BLaER1 (cell line): ENCODE measurements at regions not wholly inside any gene's neighbourhood (a gene's known extent, or its start where the extent isn't known, plus 50 kb on each side); places are given as distances from the start of the nearest gene placed in this dataset.
A peak's percentile ranks its signal among the peaks of the same experiment; 100 is the strongest.

ENCODE experiments used
- H3K27ac ChIP-seq: shearing (Covaris generic); formaldehyde crosslinking; 2 replicates; pipeline ENCODE4 v1.8.1; 2022
- H3K27me3 ChIP-seq: shearing (Covaris generic); formaldehyde crosslinking; 2 replicates; pipeline ENCODE4 v1.8.1; 2022
- H3K36me3 ChIP-seq: shearing (Covaris generic); formaldehyde crosslinking; 2 replicates; pipeline ENCODE4 v1.8.1; 2022
- H3K4me1 ChIP-seq: shearing (Covaris generic); formaldehyde crosslinking; 2 replicates; pipeline ENCODE4 v1.8.1; 2022
- H3K4me2 ChIP-seq: shearing (Covaris generic); formaldehyde crosslinking; 2 replicates; pipeline ENCODE4 v1.8.1; 2022
- H3K4me3 ChIP-seq: shearing (Covaris generic); formaldehyde crosslinking; 2 replicates; pipeline ENCODE4 v1.8.1; 2022
- H3K9ac ChIP-seq: shearing (Covaris generic); formaldehyde crosslinking; 2 replicates; pipeline ENCODE4 v1.8.1; 2022
- H3K9me3 ChIP-seq: shearing (Covaris generic); formaldehyde crosslinking; 2 replicates; pipeline ENCODE4 v1.8.1; 2022
- H4K20me1 ChIP-seq: shearing (Covaris generic); formaldehyde crosslinking; 2 replicates; pipeline ENCODE4 v1.8.1; 2022
- Cebpa-rat ChIP-seq: shearing (Covaris generic); IDR thresholded peaks from 2 replicates; pipeline ENCODE4 v1.8.1; 2022

DNA sequence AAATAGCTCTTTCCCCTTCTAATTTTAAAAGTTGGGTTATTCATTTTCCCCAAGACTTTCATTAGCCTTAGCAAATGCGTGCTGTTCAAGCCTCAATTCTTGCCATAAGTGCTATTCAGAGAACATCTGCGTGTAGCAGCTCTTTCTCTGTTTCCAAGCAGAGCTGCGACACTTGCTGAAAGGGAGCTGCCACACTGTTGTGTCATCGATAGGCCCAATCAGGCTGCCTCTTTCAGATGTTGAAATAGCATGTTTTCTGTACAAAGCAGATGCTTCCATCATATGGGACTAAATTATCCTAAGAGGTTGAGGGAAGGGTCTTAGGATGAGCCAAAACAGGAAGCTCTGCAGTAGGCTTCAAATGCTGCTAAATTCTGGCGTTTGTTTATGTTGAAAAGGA, 220.9 kb upstream of the CDC14C start:
- H3K36me3 ChIP-seq = no peaks in the 10 kb centered on the region
- no peaks in the 10 kb centered on the region for H4K20me1 ChIP-seq
- H3K9me3 ChIP-seq = no peaks in the 10 kb centered on the region
- H3K4me2 ChIP-seq = no peak overlapping the region
- no peak overlapping the region for H3K27ac ChIP-seq
- peaks cover under 1% of the 10 kb centered on the region; the same call in 1 of the 2 replicates for H3K4me1 ChIP-seq
- TF ChIP-seq Cebpa-rat = no peak
- H3K4me3 ChIP-seq = no peak overlapping the region
- H3K27me3 ChIP-seq = no peaks in the 10 kb centered on the region
- H3K9ac ChIP-seq = no peak overlapping the region

DNA sequence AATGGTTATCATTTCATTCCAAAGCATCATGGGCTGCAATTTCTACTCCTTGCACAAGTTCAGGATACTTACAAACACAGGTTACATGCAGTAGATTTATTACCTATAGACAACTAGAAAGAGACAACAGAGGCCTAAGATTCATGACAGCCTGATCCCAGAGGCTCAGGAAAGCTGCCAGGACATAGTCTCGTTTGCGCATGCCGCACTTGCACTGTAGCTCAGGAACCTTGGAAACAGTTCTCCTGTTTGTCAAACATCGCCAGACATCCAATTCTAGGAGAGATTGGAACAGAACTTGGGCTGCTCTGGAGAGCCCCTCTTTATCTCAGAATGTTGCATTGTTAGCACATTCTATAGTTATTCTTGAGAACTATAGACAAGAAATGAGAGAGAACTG, 216.2 kb upstream of the CDC14C start:
- TF ChIP-seq Cebpa-rat = no peak
- Histone ChIP-seq H3K4me3 (no peak overlapping the region), H3K27ac (no peak overlapping the region), H3K4me2 (no peak overlapping the region), H3K27me3 (no peaks in the 10 kb centered on the region), H3K9ac (no peak overlapping the region), H4K20me1 (no peaks in the 10 kb centered on the region), H3K4me1 (peaks cover 7% of the 10 kb centered on the region), H3K9me3 (no peaks in the 10 kb centered on the region), H3K36me3 (no peaks in the 10 kb centered on the region)

DNA sequence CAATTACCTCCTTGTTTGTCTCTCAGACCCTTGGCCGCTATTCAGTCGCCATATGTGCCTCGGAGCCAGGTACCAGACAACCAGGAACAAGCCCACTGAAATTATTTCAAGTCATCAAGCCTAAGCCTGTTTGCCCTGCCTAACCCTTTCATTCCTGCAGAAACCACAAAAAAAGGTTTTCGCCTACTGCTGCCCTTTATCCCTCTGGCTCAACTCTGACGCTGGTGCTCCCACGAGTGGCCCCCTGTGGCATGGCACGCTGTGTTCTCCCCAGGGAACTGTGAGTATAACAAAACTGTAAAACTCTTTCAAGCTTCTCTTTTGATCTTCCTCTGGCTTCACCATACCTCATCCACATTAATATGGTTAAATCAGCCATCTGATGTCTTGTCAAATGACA, 215.7 kb upstream of the CDC14C start:
- H3K27me3 ChIP-seq = no peaks in the 10 kb centered on the region
- no peak overlapping the region for H3K27ac ChIP-seq
- H3K9ac ChIP-seq = no peak overlapping the region
- no peaks in the 10 kb centered on the region for H3K9me3 ChIP-seq
- no peaks in the 10 kb centered on the region for H4K20me1 ChIP-seq
- H3K4me2 ChIP-seq = 0 out of 2 replicates have a peak overlapping the region, but pooled peaks have one; percentile 3
- H3K4me1 ChIP-seq = peaks cover 7% of the 10 kb centered on the region
- no peak for TF ChIP-seq Cebpa-rat
- H3K36me3 ChIP-seq = no peaks in the 10 kb centered on the region
- H3K4me3 ChIP-seq = no peak overlapping the region

DNA sequence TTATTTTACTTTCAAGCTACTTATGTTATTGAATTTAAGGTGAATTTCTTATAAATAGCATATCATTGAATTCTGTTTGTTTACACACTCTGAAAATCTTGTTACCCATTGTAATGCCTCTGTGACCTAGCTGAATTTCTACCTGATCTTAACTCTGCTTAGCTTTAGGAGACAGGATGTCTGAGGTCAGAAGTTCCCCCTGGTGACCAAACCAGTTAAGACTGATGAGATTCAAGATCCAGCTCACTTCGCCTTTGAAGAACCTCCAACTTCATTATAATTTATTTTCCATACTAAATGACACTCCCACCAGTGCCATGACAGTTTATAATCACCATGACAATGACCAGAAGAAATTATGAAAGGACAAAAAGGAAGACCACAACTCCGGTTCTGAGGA, 213.4 kb upstream of the CDC14C start:
- no peak for TF ChIP-seq Cebpa-rat
- Histone ChIP-seq H3K4me3 (no peak overlapping the region), H3K27ac (no peak overlapping the region), H3K4me1 (peaks cover 7% of the 10 kb centered on the region), H3K27me3 (no peaks in the 10 kb centered on the region), H4K20me1 (no peaks in the 10 kb centered on the region), H3K9me3 (no peaks in the 10 kb centered on the region), H3K36me3 (no peaks in the 10 kb centered on the region), H3K4me2 (no peak overlapping the region), H3K9ac (no peak overlapping the region)

DNA sequence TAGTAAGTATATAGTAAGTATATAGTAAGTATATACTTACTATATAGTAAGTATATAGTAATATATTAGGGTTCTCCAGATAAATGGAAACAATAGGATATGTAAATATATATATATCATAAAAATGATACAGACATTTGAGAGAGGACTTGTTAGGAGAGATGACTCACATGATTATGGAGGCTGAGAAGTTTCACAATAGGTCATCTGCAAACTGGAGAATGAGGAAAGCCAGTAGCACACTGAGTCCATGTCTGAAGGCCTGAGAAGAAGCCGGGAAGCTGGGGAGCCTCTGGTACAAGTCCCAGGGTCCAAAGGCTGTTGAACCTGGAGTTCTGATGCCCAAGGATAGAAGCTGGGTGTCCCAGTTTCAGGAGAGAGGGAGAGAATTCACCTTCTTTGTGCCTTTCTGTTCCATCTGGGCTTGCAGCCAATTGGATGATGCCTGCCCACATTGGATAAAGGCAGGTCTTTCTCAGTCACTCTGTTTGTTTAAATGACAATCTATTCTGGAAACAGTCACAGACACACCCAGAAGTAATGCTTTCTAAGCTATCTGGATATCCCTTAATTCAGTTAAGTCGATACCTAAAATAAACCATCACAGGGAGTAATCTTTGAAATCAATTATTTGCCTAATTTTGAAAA, 205.5 kb upstream of the CDC14C start:
- Histone ChIP-seq H3K36me3 (no peaks in the 10 kb centered on the region), H3K4me3 (no peak overlapping the region), H4K20me1 (no peaks in the 10 kb centered on the region), H3K9me3 (no peaks in the 10 kb centered on the region), H3K4me2 (no peak overlapping the region), H3K27ac (no peak overlapping the region), H3K27me3 (no peaks in the 10 kb centered on the region), H3K9ac (no peak overlapping the region), H3K4me1 (no peaks in the 10 kb centered on the region)
- TF ChIP-seq Cebpa-rat = no peak

DNA sequence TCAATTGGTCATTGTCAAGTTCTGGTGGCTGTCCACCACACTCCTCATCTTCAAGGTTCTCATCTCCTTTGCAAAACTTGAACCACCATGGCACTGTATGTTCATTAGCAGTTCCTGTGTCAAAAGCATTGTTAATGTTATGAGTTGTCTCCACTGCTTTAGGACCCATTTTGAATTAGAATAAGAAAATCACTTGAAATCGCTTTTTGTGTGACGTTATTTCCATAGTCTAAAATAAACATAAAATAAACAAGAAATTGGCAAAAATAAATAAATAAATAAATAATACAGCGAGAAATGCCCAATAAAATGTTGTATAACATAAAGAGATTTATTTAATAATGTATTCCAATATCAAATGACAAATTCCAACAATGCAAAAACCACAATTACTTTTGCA, 195.5 kb upstream of the CDC14C start:
- H3K27ac ChIP-seq = no peak overlapping the region
- TF ChIP-seq Cebpa-rat = no peak
- no peaks in the 10 kb centered on the region for H4K20me1 ChIP-seq

DNA sequence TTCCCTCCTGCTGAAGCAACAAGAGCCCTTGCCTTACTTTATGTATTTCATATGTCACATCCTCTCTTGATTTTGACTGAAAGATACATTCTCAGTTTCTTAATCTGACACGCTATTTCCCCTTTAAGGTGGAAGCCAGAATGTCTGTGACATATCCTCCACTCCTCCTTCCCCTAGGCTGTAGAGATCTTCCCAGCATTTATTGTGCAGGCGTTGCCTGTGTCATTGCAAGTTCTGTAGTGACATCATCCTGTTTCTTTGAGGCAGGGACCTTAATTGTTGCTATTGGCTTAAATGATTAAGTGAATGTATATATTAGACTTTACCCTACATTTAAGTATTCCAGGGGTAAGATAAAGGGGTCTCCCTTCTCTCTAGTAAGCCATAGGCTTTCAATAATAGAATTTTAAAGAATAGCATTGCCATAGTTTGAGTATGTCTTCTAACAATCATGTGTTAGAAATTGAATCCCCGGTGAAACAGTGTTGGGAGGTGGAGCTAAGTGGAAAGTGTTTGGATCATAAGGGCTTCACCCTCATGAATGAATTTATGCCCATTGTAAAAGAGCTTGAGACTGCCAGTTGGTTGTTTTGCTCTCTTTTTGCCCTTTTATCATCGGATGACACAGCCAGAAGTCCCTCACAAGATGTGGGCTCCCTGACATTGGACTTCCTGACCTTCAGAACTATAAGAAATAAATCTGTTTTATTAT, 189.5 kb upstream of the CDC14C start:
- H3K9ac ChIP-seq = no peak overlapping the region
- no peak for TF ChIP-seq Cebpa-rat
- no peak overlapping the region for H3K27ac ChIP-seq
- H3K27me3 ChIP-seq = no peaks in the 10 kb centered on the region
- no peak overlapping the region for H3K4me3 ChIP-seq
- H3K4me2 ChIP-seq = no peak overlapping the region
- no peaks in the 10 kb centered on the region for H4K20me1 ChIP-seq
- no peaks in the 10 kb centered on the region for H3K4me1 ChIP-seq
- H3K36me3 ChIP-seq = no peaks in the 10 kb centered on the region
- peaks cover 25% of the 10 kb centered on the region for H3K9me3 ChIP-seq

More for the DNA sequence above, 195.5 kb upstream of the CDC14C start:
- no peak overlapping the region for H3K9ac ChIP-seq
- no peak overlapping the region for H3K4me3 ChIP-seq
- no peak overlapping the region for H3K4me2 ChIP-seq
- H3K9me3 ChIP-seq = 0 out of 2 replicates have a peak, but pooled peaks cover 4% of the 10 kb centered on the region
- no peaks in the 10 kb centered on the region for H3K27me3 ChIP-seq
- no peaks in the 10 kb centered on the region for H3K36me3 ChIP-seq
- no peaks in the 10 kb centered on the region for H3K4me1 ChIP-seq

DNA sequence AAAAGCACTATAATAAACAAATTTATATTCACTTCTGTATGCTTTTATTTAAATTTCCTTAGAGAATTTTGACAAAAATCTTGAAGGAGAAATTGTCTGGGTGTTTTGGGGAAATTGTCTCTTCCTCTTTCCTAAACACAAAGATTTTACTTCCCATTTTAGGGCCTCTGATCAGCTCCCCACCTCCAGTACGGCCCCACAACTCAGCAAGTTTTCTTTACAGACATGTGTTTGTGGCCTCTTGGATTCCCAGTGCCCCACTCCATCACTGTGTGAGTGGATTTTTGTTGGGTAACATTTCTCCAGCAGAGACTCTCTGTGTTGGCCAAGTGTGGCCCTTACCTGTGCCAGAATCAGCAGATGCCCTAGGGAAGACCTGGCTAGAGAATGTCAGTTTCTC, 182.8 kb upstream of the CDC14C start:
- TF ChIP-seq Cebpa-rat = no peak
- Histone ChIP-seq H3K9me3 (peaks cover 28% of the 10 kb centered on the region), H3K27ac (no peak overlapping the region), H3K36me3 (no peaks in the 10 kb centered on the region), H3K4me3 (no peak overlapping the region), H3K4me1 (no peaks in the 10 kb centered on the region), H3K27me3 (no peaks in the 10 kb centered on the region), H4K20me1 (no peaks in the 10 kb centered on the region), H3K4me2 (no peak overlapping the region), H3K9ac (no peak overlapping the region)

DNA sequence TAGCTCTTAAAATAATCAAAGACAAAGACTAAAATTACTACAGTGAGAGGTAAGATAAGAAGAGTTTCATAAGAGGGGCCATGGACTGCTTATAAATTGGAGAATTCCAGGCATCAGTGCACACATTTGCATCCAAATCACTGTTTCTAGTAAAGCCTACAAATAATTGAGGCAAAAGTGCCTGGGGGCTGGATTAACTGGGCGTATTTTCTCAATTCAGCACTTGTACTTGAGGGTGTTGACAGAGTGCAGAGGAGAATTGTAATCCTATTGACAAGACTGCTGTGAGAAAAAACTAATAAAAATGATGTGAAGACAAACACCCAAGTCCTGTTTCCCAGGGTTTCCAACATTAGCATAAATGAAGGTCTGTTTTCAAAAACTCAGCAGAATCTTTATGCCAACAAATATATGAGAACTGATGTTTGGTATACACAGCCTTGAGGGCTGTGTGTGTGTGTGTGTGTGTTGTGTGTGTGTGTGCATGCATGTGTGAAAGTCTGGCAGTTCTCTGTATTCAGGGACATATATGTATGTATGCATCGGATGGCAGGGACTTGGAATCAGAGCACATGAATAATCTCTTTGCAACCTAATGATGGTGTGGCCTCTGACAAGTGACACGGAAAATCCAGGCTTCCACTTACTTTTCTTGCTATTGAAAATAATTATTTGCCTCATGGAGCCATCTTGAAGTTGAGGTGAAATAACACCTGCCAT, 182.1 kb upstream of the CDC14C start:
- H4K20me1 ChIP-seq = no peaks in the 10 kb centered on the region
- H3K27ac ChIP-seq = no peak overlapping the region
- H3K27me3 ChIP-seq = no peaks in the 10 kb centered on the region
- H3K4me1 ChIP-seq = no peaks in the 10 kb centered on the region
- H3K9me3 ChIP-seq = peaks cover 28% of the 10 kb centered on the region
- H3K4me2 ChIP-seq = no peak overlapping the region
- no peak for TF ChIP-seq Cebpa-rat
- H3K4me3 ChIP-seq = no peak overlapping the region
- H3K36me3 ChIP-seq = no peaks in the 10 kb centered on the region
- H3K9ac ChIP-seq = no peak overlapping the region
